Esophagus muscularis mucosa (tissue), 4 donors: ENCODE measurements at regions not wholly inside any gene's neighbourhood (a gene's known extent, or its start where the extent isn't known, plus 50 kb on each side); places are given as distances from the start of the nearest gene placed in this dataset.

ENCODE experiments used
- DNase-seq: peaks from one replicate; pipeline ENCODE4 v3.0.0-alpha.2; 2017; ENCODE audit errors: extremely low spot score
- H3K27ac ChIP-seq, 4 donors: fragments of 200-600 bp; sonication (generic); replicated peaks in 1 of 4; 1 replicate in 3 of 4; 2 replicates in 1 of 4; pipeline ENCODE4 v1.5.1; 2016 to 2019; ENCODE audit warnings: mild to moderate bottlenecking in 1 of 4
- H3K27me3 ChIP-seq, 4 donors: fragments of 200-600 bp; sonication (generic); one replicate each; pipeline versions ENCODE4 v1.5.1 to v1.6.0; 2016 to 2019
- H3K36me3 ChIP-seq, 4 donors: fragments of 200-600 bp; sonication (generic); one replicate each; pipeline ENCODE4 v1.5.1; 2016 to 2019
- H3K4me1 ChIP-seq, 4 donors: fragments of 200-600 bp; sonication (generic); one replicate each; pipeline ENCODE4 v1.5.1; 2016 to 2019
- H3K4me3 ChIP-seq, 4 donors: fragments of 200-600 bp; sonication (generic); 1 replicate in 2 of 4; 2 replicates in 2 of 4; pipeline ENCODE4 v1.5.1; 2016 to 2019; ENCODE audit warnings: mild to moderate bottlenecking in 4 of 4, moderate library complexity in 1 of 4
- H3K9me3 ChIP-seq, 4 donors: fragments of 200-600 bp; sonication (generic); 1 replicate in 3 of 4; 2 replicates in 1 of 4; pipeline ENCODE4 v1.5.1; 2016 to 2019
- CTCF ChIP-seq, 3 experiments: fragments of 200-600 bp in 2 of 3; fragments of 450-650 bp in 1 of 3; sonication (generic) in 2 of 3; IDR thresholded peaks; one replicate each; pipeline ENCODE4 v1.5.1; 2017 to 2019; ENCODE audit warnings: antibody characterized with exemption in 3 of 3, mild to moderate bottlenecking in 2 of 3, moderate library complexity in 1 of 3
- EP300 ChIP-seq: sonication (generic); formaldehyde crosslinking; IDR thresholded peaks from one replicate; pipeline ENCODE4 v1.6.1; 2017; ENCODE audit warnings: antibody characterized with exemption
- POLR2A ChIP-seq: fragments of 450-650 bp; IDR thresholded peaks from one replicate; pipeline ENCODE4 v1.6.1; 2017; ENCODE audit warnings: antibody characterized with exemption, moderate library complexity, mild to moderate bottlenecking, low read depth
- POLR2AphosphoS5 ChIP-seq, 2 donors: sonication (generic); formaldehyde crosslinking; IDR thresholded peaks; one replicate each; pipeline ENCODE4 v1.6.1; 2017; ENCODE audit warnings: antibody characterized with exemption in 2 of 2
- WGBS: methylation state at CpG from one replicate; pipeline ENCODE4 v1.1.5; 2018; 5-methylcytosine and 5-hydroxymethylcytosine counted together
- intact Hi-C: fragments of 100-400 bp; cut with DNase I; formaldehyde crosslinking; loops from one replicate; pipeline ENCODE4 v1.15.1; 2023

GRCh38 chr2:173785813-173786212 lies 179.4 kb downstream of the SP3 start:
- no peak for TF ChIP-seq EP300
- no peak for TF ChIP-seq CTCF (IDR thresholded peaks at IDR 0.05)
- no peak for TF ChIP-seq POLR2AphosphoS5 (IDR thresholded peaks at IDR 0.05)
- TF ChIP-seq POLR2A: no peak
- 87% methylated on average over 3 of the region's 3 CpGs for WGBS
- intact Hi-C loops: no loop called here
- no peak for DNase-seq
- no peaks in the 10 kb centered on the region for H3K36me3 ChIP-seq
- no peak overlapping the region for H3K4me3 ChIP-seq
- H3K27me3 ChIP-seq: peaks cover 0 to 9% (median 0%) of the 10 kb centered on the region in 4 donors
- peaks cover 0 to 7% (median 6%) of the 10 kb centered on the region in 4 donors for H3K4me1 ChIP-seq
- no peaks in the 10 kb centered on the region for H3K9me3 ChIP-seq
- H3K27ac ChIP-seq: no peak overlapping the region

- peak; percentile 66 for DNase-seq
- TF ChIP-seq POLR2AphosphoS5 (IDR thresholded peaks at IDR 0.05) (no peak), CTCF (IDR thresholded peaks at IDR 0.05) (no peak), EP300 (no peak), POLR2A (no peak)
- Histone ChIP-seq H3K36me3 (no peaks in the 10 kb centered on the region), H3K4me1 (no peaks in the 10 kb centered on the region), H3K27ac (no peak overlapping the region), H3K27me3 (peaks cover 0 to 4% (median 0%) of the 10 kb centered on the region in 4 donors), H3K9me3 (no peaks in the 10 kb centered on the region), H3K4me3 (no peak overlapping the region)
- 46% methylated on average over 7 of the region's 7 CpGs for WGBS
- intact Hi-C loops: no loop called here
These were observed 173.7 kb downstream of the SP3 start for GRCh38 chr2:173791502-173791901.

GRCh38 chr2:173792166-173792565 lies 173.0 kb downstream of the SP3 start:
- no peak overlapping the region for H3K27ac ChIP-seq
- 84% methylated on average over 7 of the region's 7 CpGs for WGBS

GRCh38 chr2:173792741-173793140 lies 172.4 kb downstream of the SP3 start:
- intact Hi-C loops: no loop called here
- no peaks in the 10 kb centered on the region for H3K9me3 ChIP-seq
- 51% methylated on average over 3 of the region's 3 CpGs for WGBS

More at GRCh38 chr2:173792166-173792565, 173.0 kb downstream of the SP3 start:
- DNase-seq: peak; percentile 84
- Histone ChIP-seq H3K9me3 (no peaks in the 10 kb centered on the region), H3K36me3 (no peaks in the 10 kb centered on the region), H3K27me3 (peaks cover 0 to 4% (median 0%) of the 10 kb centered on the region in 4 donors), H3K4me3 (no peak overlapping the region), H3K4me1 (no peaks in the 10 kb centered on the region)
- intact Hi-C loops: no loop called here
- no peak for TF ChIP-seq EP300
- no peak for TF ChIP-seq POLR2AphosphoS5 (IDR thresholded peaks at IDR 0.05)
- no peak for TF ChIP-seq POLR2A
- TF ChIP-seq CTCF (IDR thresholded peaks at IDR 0.05): no peak

More at GRCh38 chr2:173792741-173793140, 172.4 kb downstream of the SP3 start:
- Histone ChIP-seq H3K4me1 (no peaks in the 10 kb centered on the region), H3K4me3 (no peak overlapping the region), H3K36me3 (no peaks in the 10 kb centered on the region), H3K27me3 (peaks cover 0 to 4% (median 0%) of the 10 kb centered on the region in 4 donors), H3K27ac (no peak overlapping the region)
- DNase-seq: no peak
- TF ChIP-seq CTCF (IDR thresholded peaks at IDR 0.05) (no peak), POLR2A (no peak), POLR2AphosphoS5 (IDR thresholded peaks at IDR 0.05) (no peak), EP300 (no peak)
